HUES48 (cell line): ENCODE measurements at regions not wholly inside any gene's neighbourhood (a gene's known extent, or its start where the extent isn't known, plus 50 kb on each side); places are given as distances from the start of the nearest gene placed in this dataset.
"Not testable (repeated sequence)": the region's sequence is repeated elsewhere in the genome, so short reads cannot be mapped to it uniquely, and the experiment has no call there.

Source experiments
- H3K27ac ChIP-seq: one replicate; pipeline ENCODE4 v1.7.0; 2013; ENCODE audit warnings: low read depth, low read length, inconsistent platforms
- H3K27me3 ChIP-seq: 2 replicates; pipeline ENCODE4 v1.6.1; 2013; ENCODE audit warnings: mild to moderate bottlenecking, low read length; ENCODE audit not compliant: control insufficient read depth, insufficient read depth
- H3K36me3 ChIP-seq: 2 replicates; pipeline ENCODE4 v1.6.1; 2013; ENCODE audit warnings: low read length; ENCODE audit not compliant: control insufficient read depth, insufficient read depth
- H3K4me1 ChIP-seq: 2 replicates; pipeline ENCODE4 v1.6.1; 2013; ENCODE audit warnings: mild to moderate bottlenecking, low read length; ENCODE audit not compliant: control insufficient read depth, insufficient read depth
- H3K4me3 ChIP-seq: 2 replicates; pipeline ENCODE4 v1.5.1; 2013; ENCODE audit warnings: mild to moderate bottlenecking, low read depth, low read length
- H3K9ac ChIP-seq: 2 replicates; pipeline ENCODE4 v1.6.1; 2013; ENCODE audit warnings: mild to moderate bottlenecking, low read depth, low read length, moderate library complexity
- H3K9me3 ChIP-seq: 2 replicates; pipeline ENCODE4 v1.6.1; 2013; ENCODE audit warnings: low read length; ENCODE audit not compliant: control insufficient read depth, insufficient read depth

- H3K4me3 ChIP-seq = no peak overlapping the region
- no peaks in the 10 kb centered on the region for H3K27me3 ChIP-seq
- H3K36me3 ChIP-seq = no peaks in the 10 kb centered on the region
- H3K9ac ChIP-seq = no peak overlapping the region
- no peak overlapping the region for H3K27ac ChIP-seq
- 0 out of 2 replicates have a peak, but pooled peaks cover 5% of the 10 kb centered on the region for H3K9me3 ChIP-seq
- H3K4me1 ChIP-seq = peaks cover 12% of the 10 kb centered on the region
These were observed 714.9 kb downstream of the MATN1 start for GRCh38 chr1:30008372-30008997.

- no peaks in the 10 kb centered on the region for H3K27me3 ChIP-seq
- no peak overlapping the region for H3K27ac ChIP-seq
- 0 out of 2 replicates have a peak, but pooled peaks cover 5% of the 10 kb centered on the region for H3K9me3 ChIP-seq
- H3K9ac ChIP-seq = no peak overlapping the region
- no peak overlapping the region for H3K4me3 ChIP-seq
- H3K4me1 ChIP-seq = peaks cover 29% of the 10 kb centered on the region
- no peaks in the 10 kb centered on the region for H3K36me3 ChIP-seq
These were observed 717.3 kb downstream of the MATN1 start for GRCh38 chr1:30005972-30006619.

GRCh38 chr1:30001732-30002039 is 721.7 kb downstream of the MATN1 start:
- Histone ChIP-seq H3K4me3 (no peak overlapping the region), H3K27ac (no peak overlapping the region), H3K4me1 (peaks cover 27% of the 10 kb centered on the region), H3K9me3 (no peaks in the 10 kb centered on the region), H3K9ac (no peak overlapping the region), H3K36me3 (no peaks in the 10 kb centered on the region), H3K27me3 (no peaks in the 10 kb centered on the region)

GRCh38 chr1:30001011-30001731 is 722.2 kb downstream of the MATN1 start:
- Histone ChIP-seq H3K9me3 (no peaks in the 10 kb centered on the region), H3K9ac (no peak overlapping the region), H3K27me3 (no peaks in the 10 kb centered on the region), H3K4me1 (peaks cover 22% of the 10 kb centered on the region), H3K4me3 (no peak overlapping the region), H3K27ac (no peak overlapping the region), H3K36me3 (no peaks in the 10 kb centered on the region)

GRCh38 chr1:30000266-30000665 is 723.1 kb downstream of the MATN1 start:
- peaks cover 17% of the 10 kb centered on the region; the same call in 1 of the 2 replicates for H3K4me1 ChIP-seq
- H3K27ac ChIP-seq = no peak overlapping the region
- H3K9me3 ChIP-seq = no peaks in the 10 kb centered on the region
- no peaks in the 10 kb centered on the region for H3K36me3 ChIP-seq
- no peak overlapping the region for H3K9ac ChIP-seq
- no peaks in the 10 kb centered on the region for H3K27me3 ChIP-seq
- no peak overlapping the region for H3K4me3 ChIP-seq

DNA sequence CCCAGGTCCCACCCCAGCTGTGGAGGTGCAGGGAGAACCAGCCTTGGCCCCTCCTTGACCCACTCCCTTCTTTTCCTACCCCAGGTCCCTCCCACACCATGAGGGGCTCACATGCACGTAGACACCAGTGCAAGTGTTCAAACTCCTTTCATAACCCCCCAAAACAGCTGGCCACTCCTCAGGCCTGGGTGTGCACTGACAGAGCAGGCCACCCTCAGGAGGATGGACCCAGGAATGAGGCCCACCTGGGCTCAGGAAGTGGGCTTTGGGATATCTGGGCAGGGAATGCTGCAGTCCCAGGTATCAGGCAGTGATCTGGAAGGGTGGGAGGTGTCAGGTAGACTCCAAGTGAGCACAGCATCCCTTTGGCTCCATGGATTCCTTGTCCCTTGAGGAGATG is 723.8 kb downstream of the MATN1 start:
- peaks cover 17% of the 10 kb centered on the region; the same call in 1 of the 2 replicates for H3K4me1 ChIP-seq
- no peaks in the 10 kb centered on the region for H3K36me3 ChIP-seq
- no peak overlapping the region for H3K27ac ChIP-seq
- H3K27me3 ChIP-seq = no peaks in the 10 kb centered on the region
- peaks cover 1% of the 10 kb centered on the region; the same call in 1 of the 2 replicates for H3K9me3 ChIP-seq
- no peak overlapping the region for H3K9ac ChIP-seq
- no peak overlapping the region for H3K4me3 ChIP-seq

DNA sequence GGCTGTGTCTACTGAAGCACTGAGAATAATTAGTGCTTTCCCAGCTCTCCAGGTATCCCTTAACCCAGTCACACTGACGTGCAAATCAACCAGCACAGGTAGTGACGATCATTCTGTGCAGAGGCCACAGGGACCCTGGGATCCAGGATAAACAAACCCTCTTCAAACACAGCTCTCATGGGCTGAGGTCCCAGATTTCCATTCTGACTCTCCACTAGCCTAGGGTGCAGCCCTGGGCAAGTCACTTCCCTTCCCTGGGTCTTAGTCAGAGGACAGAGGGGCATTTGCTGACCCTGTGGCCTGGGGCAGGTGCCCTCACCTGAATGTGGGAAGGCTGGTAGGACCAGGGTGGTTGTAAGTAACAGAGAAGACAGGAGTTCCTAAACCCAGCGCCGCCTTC is 724.7 kb downstream of the MATN1 start:
- Histone ChIP-seq H3K27ac (no peak overlapping the region), H3K36me3 (no peaks in the 10 kb centered on the region), H3K4me3 (no peak overlapping the region), H3K4me1 (peaks cover 17% of the 10 kb centered on the region; the same call in 1 of the 2 replicates), H3K27me3 (no peaks in the 10 kb centered on the region), H3K9ac (no peak overlapping the region), H3K9me3 (peaks cover 8% of the 10 kb centered on the region)

GRCh38 chr1:29997818-29998217 is 725.6 kb downstream of the MATN1 start:
- H3K36me3 ChIP-seq, H3K27me3 ChIP-seq, H3K27ac ChIP-seq, H3K4me3 ChIP-seq, H3K9ac ChIP-seq: not testable (repeated sequence)
- H3K4me1 ChIP-seq = peaks cover 12% of the 10 kb centered on the region; the same call in 1 of the 2 replicates
- H3K9me3 ChIP-seq = peaks cover 12% of the 10 kb centered on the region

- H3K36me3 ChIP-seq = no peaks in the 10 kb centered on the region
- no peaks in the 10 kb centered on the region for H3K4me1 ChIP-seq
- no peaks in the 10 kb centered on the region for H3K27me3 ChIP-seq
- H3K9me3 ChIP-seq = peaks cover 12% of the 10 kb centered on the region
- H3K27ac ChIP-seq = no peak overlapping the region
- H3K4me3 ChIP-seq = no peak overlapping the region
- H3K9ac ChIP-seq = no peak overlapping the region
These were observed 729.4 kb downstream of the MATN1 start for GRCh38 chr1:29993950-29994349.

- Histone ChIP-seq H3K27me3 (no peaks in the 10 kb centered on the region), H3K4me3 (no peak overlapping the region), H3K9me3 (peaks cover 12% of the 10 kb centered on the region), H3K4me1 (0 out of 2 replicates have a peak, but pooled peaks cover 5% of the 10 kb centered on the region), H3K36me3 (no peaks in the 10 kb centered on the region), H3K27ac (no peak overlapping the region), H3K9ac (no peak overlapping the region)
These were observed 731.6 kb downstream of the MATN1 start for GRCh38 chr1:29991815-29992214.

GRCh38 chr1:29991025-29991424 is 732.4 kb downstream of the MATN1 start:
- Histone ChIP-seq H3K27ac (no peak overlapping the region), H3K36me3 (no peaks in the 10 kb centered on the region), H3K9ac (no peak overlapping the region), H3K27me3 (no peaks in the 10 kb centered on the region), H3K4me3 (no peak overlapping the region), H3K9me3 (peaks cover 12% of the 10 kb centered on the region), H3K4me1 (0 out of 2 replicates have a peak, but pooled peaks cover 7% of the 10 kb centered on the region)
